K562 (cell line): ENCODE measurements at regions not wholly inside any gene's neighbourhood (a gene's known extent, or its start where the extent isn't known, plus 50 kb on each side); places are given as distances from the start of the nearest gene placed in this dataset.

Source experiments
- ATAC-seq: fragments of 200-7000 bp; cut with Tn5 transposase; 3 replicates; pipeline ENCODE4 v1.9.1; 2020; ENCODE audit warnings: moderate library complexity
- BruUV-seq: library from RNA; stranded (reverse); fragments of 400-500 nt; replicated peaks from 2 replicates; lab custom pipeline; 2021; lab: Mats Ljungman, UMichigan
- CTCF ChIA-PET: fragments of 300-600 bp; formaldehyde crosslinking; extraction: SDS; loops from one replicate; lab custom pipeline; 2021; ENCODE audit warnings: low intra/inter-chr PET ratio; lab: Yijun Ruan, JAX
- POLR2A ChIA-PET: fragments of 300-600, 350-650 bp; sonication (Branson Sonifier 250); formaldehyde crosslinking; extraction: SDS; loops from one replicate; lab custom pipeline; 2021; ENCODE audit warnings: antibody characterized with exemption, inconsistent platforms; lab: Yijun Ruan, JAX
- DNase-seq, 4 experiments: peaks; one replicate each; pipeline versions ENCODE4 v3.0.0 to v3.0.0-alpha.2; 2011 to 2018; ENCODE audit warnings: low spot score in 3 of 4, mixed read lengths in 3 of 4; ENCODE audit errors: extremely low read depth in 1 of 4
- FAIRE-seq: peaks from 2 replicates; lab custom pipeline; 2011; peaks lifted over from hg19 to GRCh38; lab: Jason Lieb, UNC
- H2AFZ ChIP-seq: 2 replicates; pipeline ENCODE4 v1.6.0; 2011; ENCODE audit warnings: low read depth, low read length, control low read depth, inconsistent platforms
- H3K27ac ChIP-seq: fragments of 200-600 bp; 3 replicates; pipeline ENCODE4 v1.8.0; 2011; ENCODE audit warnings: low read depth, mild to moderate bottlenecking, control low read depth, inconsistent platforms, low read length, moderate library complexity, mixed read lengths; ENCODE audit errors: extremely low read depth
- H3K27me3 ChIP-seq, 2 experiments: fragments of 300-600 bp in 1 of 2; 2 replicates in 1 of 2; 3 replicates in 1 of 2; pipeline versions ENCODE4 v1.6.0 to v1.8.0; 2011; ENCODE audit warnings: inconsistent platforms in 2 of 2, low read length in 2 of 2, mild to moderate bottlenecking in 1 of 2, mixed read lengths in 1 of 2, moderate library complexity in 1 of 2; ENCODE audit not compliant: control insufficient read depth in 2 of 2, insufficient read depth in 2 of 2
- H3K36me3 ChIP-seq: fragments of 300-600 bp; 3 replicates; pipeline ENCODE4 v1.8.0; 2011; ENCODE audit warnings: mild to moderate bottlenecking, low read length, inconsistent platforms; ENCODE audit not compliant: control insufficient read depth, insufficient read depth
- H3K4me1 ChIP-seq, 2 experiments: fragments of 200-600 bp in 1 of 2; replicated peaks in 1 of 2; 2 replicates in 1 of 2; 3 replicates in 1 of 2; pipeline versions ENCODE4 v1.5.1 to v1.8.0; 2011; ENCODE audit warnings: inconsistent platforms in 2 of 2, low read length in 2 of 2, mild to moderate bottlenecking in 1 of 2, mixed read lengths in 1 of 2, moderate library complexity in 1 of 2; ENCODE audit not compliant: control insufficient read depth in 2 of 2, insufficient read depth in 2 of 2
- H3K4me2 ChIP-seq: 2 replicates; pipeline ENCODE4 v1.6.1; 2011; ENCODE audit warnings: low read length, control low read depth, inconsistent platforms, mixed read lengths; ENCODE audit not compliant: insufficient read depth
- H3K4me3 ChIP-seq: fragments of 200-600 bp; sonication (generic), shearing (Covaris generic); 2 replicates; pipeline ENCODE4 v1.5.1; 2016; ENCODE audit warnings: control low read depth, inconsistent platforms
- H3K79me2 ChIP-seq: fragments of 200-600 bp; 3 replicates; pipeline ENCODE4 v1.8.0; 2011; ENCODE audit warnings: low read length, inconsistent platforms; ENCODE audit not compliant: control insufficient read depth, insufficient read depth
- H3K9ac ChIP-seq, 2 experiments: 2 replicates each; pipeline versions ENCODE4 v1.6.0 to v1.6.1; 2011; ENCODE audit warnings: low read depth in 2 of 2, low read length in 2 of 2, control low read depth in 1 of 2, inconsistent platforms in 1 of 2, mild to moderate bottlenecking in 1 of 2, mixed read lengths in 1 of 2; ENCODE audit not compliant: insufficient read depth in 1 of 2
- H3K9me1 ChIP-seq: one replicate; pipeline ENCODE4 v1.6.0; 2011; ENCODE audit warnings: inconsistent platforms, mild to moderate bottlenecking, low read length, moderate library complexity; ENCODE audit not compliant: control insufficient read depth, insufficient read depth
- H3K9me3 ChIP-seq: replicated peaks from 2 replicates; pipeline ENCODE4 v1.5.1; 2011; ENCODE audit warnings: low read depth, low read length, inconsistent platforms; ENCODE audit not compliant: control insufficient read depth, insufficient read depth
- H4K20me1 ChIP-seq: replicated peaks from 2 replicates; pipeline ENCODE4 v1.6.1; 2011; ENCODE audit warnings: low read length, inconsistent platforms, mixed read lengths; ENCODE audit not compliant: control insufficient read depth, insufficient read depth
- BRD4 ChIP-seq: fragments of 200-600 bp; sonication (generic); IDR thresholded peaks from 2 replicates; pipeline ENCODE4 v1.6.1; 2017; ENCODE audit warnings: inconsistent platforms
- CBFA2T3 ChIP-seq: fragments of 450-650 bp; IDR thresholded peaks from 2 replicates; pipeline ENCODE4 v1.6.1; 2017
- CTBP1 ChIP-seq: fragments of 450-650 bp; IDR thresholded peaks from 2 replicates; pipeline ENCODE4 v1.6.1; 2016; ENCODE audit warnings: borderline replicate concordance
- GABPA ChIP-seq: fragments of 200-800 bp; sonication (Bioruptor generic); conservative IDR thresholded peaks from 2 replicates; pipeline ENCODE4 v1.6.1; 2016; ENCODE audit warnings: low read depth, missing genetic modification characterization, missing compliant biosample characterization
- HCFC1 ChIP-seq: IDR thresholded peaks from 2 replicates; pipeline ENCODE4 v1.6.1; 2012; ENCODE audit warnings: low read depth, low read length, improper control_type of control experiment
- KLF13 ChIP-seq: fragments of 450-650 bp; IDR thresholded peaks from 2 replicates; pipeline ENCODE4 v1.6.1; 2016; ENCODE audit warnings: missing genetic modification characterization, low read depth, mild to moderate bottlenecking, missing compliant biosample characterization, moderate library complexity, borderline replicate concordance
- NCOA1 ChIP-seq: fragments of 450-650 bp; IDR thresholded peaks from 2 replicates; pipeline ENCODE4 v1.6.1; 2016; ENCODE audit warnings: low read depth
- U2AF2 ChIP-seq: fragments of 200-400 bp; formaldehyde crosslinking; optimal IDR thresholded peaks from 2 replicates; pipeline ENCODE3; 2017; ENCODE audit warnings: low read depth, mild to moderate bottlenecking, low read length
- ZBTB43 ChIP-seq: sonication (generic); formaldehyde crosslinking; IDR thresholded peaks from 2 replicates; pipeline ENCODE4 v1.8.0; 2023; ENCODE audit warnings: mild to moderate bottlenecking, missing genetic modification reagents
- ZNF518B ChIP-seq: fragments of 250-450 bp; sonication (Bioruptor Pico); IDR thresholded peaks from 2 replicates; pipeline ENCODE4 v1.5.0; 2021; ENCODE audit warnings: mild to moderate bottlenecking, moderate library complexity
- WGBS: fragments of 100-300 bp; shearing (Covaris generic); methylation state at CpG from one replicate; pipeline ENCODE4 v1.1.6; 2016; ENCODE audit warnings: low coverage, mixed read lengths; ENCODE audit not compliant: insufficient coverage; ENCODE audit errors: missing lambda C conversion rate; 5-methylcytosine and 5-hydroxymethylcytosine counted together
- in situ Hi-C: fragments of 300-500 bp; cut with MboI; formaldehyde crosslinking; loops from 4 replicates; pipeline ENCODE4 v1.15.0; 2018; ENCODE audit warnings: inconsistent platforms, mixed read lengths
- intact Hi-C: fragments of 100-400 bp; cut with micrococcal nuclease; formaldehyde crosslinking; loops from 2 replicates; pipeline ENCODE4 v1.14.2; 2022

- no peak overlapping the region for H2AFZ ChIP-seq
- no peaks in the 10 kb centered on the region for H3K36me3 ChIP-seq
- no peak for ATAC-seq
- no peak overlapping the region for H3K4me3 ChIP-seq
- intact Hi-C loops, result no loop called here
- H3K79me2 ChIP-seq, result no peaks in the 10 kb centered on the region
- no peak for DNase-seq
- under 1% methylated on average over 22 of the region's 22 CpGs for WGBS
- TF ChIP-seq BRD4 (no peak), HCFC1 (no peak), CTBP1 (no peak), CBFA2T3 (no peak), GABPA (no peak), ZNF518B (CRISPR knock-in tag) (no peak), NCOA1 (no peak), ZBTB43 (no peak), U2AF2 (no peak), KLF13 (tag) (no peak)
- TF ChIP-seq, all 486 proteins: peak for 0
- ChIA-PET CTCF (no interaction called here), POLR2A (no interaction called here)
- H3K9ac ChIP-seq, result no peak overlapping the region
- no peaks in the 10 kb centered on the region for H3K9me1 ChIP-seq
- H3K9me3 ChIP-seq, result no peaks in the 10 kb centered on the region
- no peaks in the 10 kb centered on the region for H4K20me1 ChIP-seq
- H3K27me3 ChIP-seq, result peaks cover 0 to 15% of the 10 kb centered on the region in 2 experiments; a peak in 2 of 5 replicates
- no TSS peak for BruUV-seq
- no peak for FAIRE-seq
- H3K4me2 ChIP-seq, result no peak overlapping the region
- no peak overlapping the region for H3K27ac ChIP-seq
- in situ Hi-C loops, result loop anchor here (10.0 kb wide), 1 partner anchor 91 kb away; no protein-coding TSS in a partner anchor
- no peaks in the 10 kb centered on the region for H3K4me1 ChIP-seq
These were observed 241.7 kb downstream of the GATA3 start for GRCh38 chr10:8296090-8296733.
